ENCODE measurements at regions not wholly inside any gene's neighbourhood (a gene's known extent, or its start where the extent isn't known, plus 50 kb on each side); places are given as distances from the start of the nearest gene placed in this dataset.

GRCh38 chr10:90051053-90051452 is 349.7 kb downstream of the KIF20B start:
- Histone ChIP-seq H3K9me3 (no peaks in the 10 kb centered on the region), H3K4me3 (no peak overlapping the region), H3K27ac (no peak overlapping the region), H3K27me3 (no peaks in the 10 kb centered on the region), H3K4me1 (no peaks in the 10 kb centered on the region), H3K36me3 (no peaks in the 10 kb centered on the region)
- no peak for DNase-seq
- intact Hi-C loops (cut with DNase I; ENCODE audit: low total_unique reads), result no loop called here
- no peak for TF ChIP-seq CTCF (IDR thresholded peaks at IDR 0.05)
- no peak for TF ChIP-seq POLR2A (IDR thresholded peaks at IDR 0.05)

GRCh38 chr10:90051474-90051873 is 350.1 kb downstream of the KIF20B start:
- Histone ChIP-seq H3K4me3 (no peak overlapping the region), H3K4me1 (no peaks in the 10 kb centered on the region), H3K27ac (no peak overlapping the region), H3K36me3 (no peaks in the 10 kb centered on the region), H3K27me3 (no peaks in the 10 kb centered on the region), H3K9me3 (no peaks in the 10 kb centered on the region)
- TF ChIP-seq POLR2A (IDR thresholded peaks at IDR 0.05) (no peak), CTCF (IDR thresholded peaks at IDR 0.05) (no peak)
- no peak for DNase-seq
- intact Hi-C loops (cut with DNase I; ENCODE audit: low total_unique reads), result no loop called here

GRCh38 chr10:90062786-90063185 is 361.4 kb downstream of the KIF20B start:
- Histone ChIP-seq H3K27ac (no peak overlapping the region), H3K4me1 (no peaks in the 10 kb centered on the region), H3K36me3 (no peaks in the 10 kb centered on the region), H3K27me3 (no peaks in the 10 kb centered on the region), H3K9me3 (no peaks in the 10 kb centered on the region), H3K4me3 (no peak overlapping the region)
- intact Hi-C loops (cut with DNase I; ENCODE audit: low total_unique reads), result no loop called here
- TF ChIP-seq POLR2A (IDR thresholded peaks at IDR 0.05) (no peak), CTCF (IDR thresholded peaks at IDR 0.05) (no peak)
- no peak for DNase-seq

GRCh38 chr10:90064295-90064694 is 362.9 kb downstream of the KIF20B start:
- intact Hi-C loops (cut with DNase I; ENCODE audit: low total_unique reads), result no loop called here
- Histone ChIP-seq H3K4me3 (no peak overlapping the region), H3K27me3 (no peaks in the 10 kb centered on the region), H3K27ac (no peak overlapping the region), H3K4me1 (no peaks in the 10 kb centered on the region), H3K36me3 (no peaks in the 10 kb centered on the region), H3K9me3 (no peaks in the 10 kb centered on the region)
- no peak for DNase-seq
- TF ChIP-seq POLR2A (IDR thresholded peaks at IDR 0.05) (no peak), CTCF (IDR thresholded peaks at IDR 0.05) (no peak)

GRCh38 chr10:90066435-90066834 is 365.0 kb downstream of the KIF20B start:
- no peak overlapping the region for H3K4me3 ChIP-seq
- H3K27me3 ChIP-seq, result no peaks in the 10 kb centered on the region
- H3K4me1 ChIP-seq, result no peaks in the 10 kb centered on the region
- no peak for DNase-seq
- H3K27ac ChIP-seq, result no peak overlapping the region
- no peaks in the 10 kb centered on the region for H3K9me3 ChIP-seq
- H3K36me3 ChIP-seq, result no peaks in the 10 kb centered on the region
- intact Hi-C loops (cut with DNase I; ENCODE audit: low total_unique reads), result no loop called here
- TF ChIP-seq CTCF (IDR thresholded peaks at IDR 0.05) (no peak), POLR2A (IDR thresholded peaks at IDR 0.05) (no peak)
